HG03159 (cell line): ENCODE measurements at regions not wholly inside any gene's neighbourhood (a gene's known extent, or its start where the extent isn't known, plus 50 kb on each side); places are given as distances from the start of the nearest gene placed in this dataset.

ENCODE experiments used
- ATAC-seq: cut with Tn5 transposase; IDR thresholded peaks from one replicate; pipeline ENCODE4 v1.9.1; 2021; ENCODE audit warnings: mild to moderate bottlenecking, moderate library complexity; ENCODE audit not compliant: unreplicated experiment

DNA sequence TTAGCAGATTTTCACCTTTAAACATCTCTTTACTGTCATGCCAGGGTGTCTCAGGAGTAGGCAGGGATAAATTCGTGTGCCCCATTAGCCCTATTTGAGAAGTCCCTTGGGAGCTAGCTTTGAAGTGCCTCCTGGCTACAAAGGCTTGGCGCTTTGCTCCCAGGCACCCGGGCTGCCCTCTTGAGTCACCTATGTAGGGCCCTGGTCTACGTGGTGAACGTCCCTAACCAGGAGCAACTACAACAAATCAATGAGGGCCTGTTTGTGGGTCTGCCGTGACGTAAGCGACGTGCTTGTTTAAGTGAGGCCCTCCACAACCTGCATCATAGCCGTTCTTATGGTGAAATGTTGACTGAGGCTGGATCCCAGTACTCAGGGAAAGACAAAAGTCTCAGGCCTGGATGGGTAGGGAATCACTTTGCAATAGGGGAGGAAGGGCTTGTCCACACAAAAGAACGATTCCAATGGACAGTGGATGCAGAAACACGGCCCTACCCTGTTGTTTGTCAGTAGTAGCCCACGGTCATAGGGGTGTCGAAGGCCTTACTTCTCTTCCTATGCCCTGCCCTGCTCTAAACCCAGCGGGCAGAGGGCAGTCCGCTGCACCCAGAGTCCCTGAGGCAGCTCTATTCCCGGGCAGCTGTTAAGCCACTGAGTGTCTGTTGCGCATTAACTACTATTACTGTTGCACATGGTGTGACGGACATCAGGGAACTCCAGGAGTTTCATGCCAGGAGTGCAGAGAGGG lies 93.9 kb downstream of the INHBB start:
- ATAC-seq, result no peak

- ATAC-seq, result no peak
Observed at GRCh38 chr2:120440521-120441350, 94.8 kb downstream of the INHBB start.

DNA sequence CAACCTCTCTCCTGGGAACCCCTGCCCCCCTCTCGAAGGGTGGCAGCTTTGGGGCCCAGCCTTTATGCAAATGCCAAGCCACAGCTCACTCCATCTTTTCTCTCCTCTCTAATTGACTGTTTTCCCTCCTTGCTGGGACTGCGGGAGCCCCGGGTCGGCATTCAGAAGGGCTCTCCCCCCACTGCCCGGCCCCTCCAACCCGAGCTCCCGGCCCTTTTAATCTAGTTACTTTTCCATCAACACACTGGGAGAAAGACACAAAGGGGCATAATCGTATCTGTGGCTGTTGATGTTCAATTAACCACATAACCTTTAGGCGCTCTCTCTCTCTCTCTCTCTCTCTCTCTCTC lies 95.4 kb downstream of the INHBB start:
- ATAC-seq, result no peak

GRCh38 chr2:120441744-120442471 lies 96.0 kb downstream of the INHBB start:
- no peak for ATAC-seq

DNA sequence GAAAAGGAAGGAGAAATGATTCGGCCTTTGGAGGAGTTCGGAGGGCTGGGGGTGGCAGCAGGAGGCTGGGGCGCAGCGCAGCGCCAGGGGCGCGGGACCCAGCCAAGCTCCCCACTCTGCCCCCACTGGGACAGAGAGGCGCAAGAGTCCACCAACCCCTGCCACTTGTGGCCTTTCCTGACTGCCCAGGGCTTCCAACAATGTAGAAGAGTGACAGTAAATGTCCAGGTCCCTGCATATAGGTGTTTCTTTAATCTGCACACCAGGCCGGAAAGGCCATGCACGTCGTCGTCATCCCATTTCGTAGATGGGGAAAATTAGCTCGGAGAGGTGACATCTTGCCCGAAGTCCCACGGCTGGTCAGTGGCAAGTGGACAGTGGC lies 96.6 kb downstream of the INHBB start:
- no peak for ATAC-seq

- no peak for ATAC-seq
Observed at GRCh38 chr2:120442923-120443571, 97.1 kb downstream of the INHBB start.

GRCh38 chr2:120443946-120444345 lies 98.0 kb downstream of the INHBB start:
- ATAC-seq, result no peak

DNA sequence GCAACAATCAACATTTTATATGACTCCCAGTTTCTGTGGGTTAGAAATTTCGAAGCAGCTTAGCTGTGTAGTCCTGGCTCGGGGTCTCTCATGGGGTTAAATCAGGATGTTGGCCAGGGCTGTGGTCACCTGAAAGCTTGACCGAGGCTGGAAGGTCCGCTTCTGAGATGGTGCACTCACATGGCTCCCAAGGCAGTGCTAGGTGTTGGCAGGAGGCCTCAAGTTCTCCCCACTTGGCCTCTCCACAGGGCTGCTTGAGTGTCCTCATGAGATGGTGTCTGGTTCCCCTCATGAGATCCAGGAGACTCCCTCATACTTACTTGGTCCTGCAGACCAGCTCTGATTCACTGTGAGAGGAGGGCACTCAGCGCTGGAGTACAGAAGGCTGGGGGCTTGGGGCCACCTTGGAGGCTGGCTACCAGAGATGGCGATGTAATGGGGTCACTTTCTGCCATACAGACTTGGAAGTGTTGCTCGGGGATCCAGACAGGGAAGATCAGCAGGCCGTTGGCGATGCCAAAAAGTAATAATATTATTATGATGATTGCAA lies 98.8 kb downstream of the INHBB start:
- no peak for ATAC-seq

- no peak for ATAC-seq
Observed at GRCh38 chr2:120445449-120446143, 99.7 kb downstream of the INHBB start.

GRCh38 chr2:120446236-120447126 lies 100.5 kb downstream of the INHBB start:
- no peak for ATAC-seq

- no peak for ATAC-seq
Observed at GRCh38 chr2:120447127-120447785, 101.3 kb downstream of the INHBB start.

DNA sequence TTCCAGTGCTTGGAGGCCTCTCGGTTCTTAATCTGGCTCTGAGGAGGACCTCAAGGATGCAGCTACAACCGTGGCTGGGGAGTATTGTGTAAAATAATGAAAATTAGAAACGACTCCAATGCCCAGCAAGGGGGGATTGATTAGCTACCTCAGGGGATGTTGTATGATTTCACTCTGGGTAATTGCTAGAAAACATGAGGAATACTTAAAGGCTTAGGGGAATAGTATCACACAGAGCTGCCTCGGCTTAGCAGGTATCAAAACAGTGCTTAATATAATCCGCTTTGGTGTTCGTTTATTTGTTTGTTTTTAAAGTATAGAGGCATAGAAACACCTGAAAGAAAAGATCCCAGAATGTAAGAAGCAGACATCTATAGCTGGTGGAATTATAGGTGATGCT lies 102.5 kb downstream of the INHBB start:
- ATAC-seq, result no peak

DNA sequence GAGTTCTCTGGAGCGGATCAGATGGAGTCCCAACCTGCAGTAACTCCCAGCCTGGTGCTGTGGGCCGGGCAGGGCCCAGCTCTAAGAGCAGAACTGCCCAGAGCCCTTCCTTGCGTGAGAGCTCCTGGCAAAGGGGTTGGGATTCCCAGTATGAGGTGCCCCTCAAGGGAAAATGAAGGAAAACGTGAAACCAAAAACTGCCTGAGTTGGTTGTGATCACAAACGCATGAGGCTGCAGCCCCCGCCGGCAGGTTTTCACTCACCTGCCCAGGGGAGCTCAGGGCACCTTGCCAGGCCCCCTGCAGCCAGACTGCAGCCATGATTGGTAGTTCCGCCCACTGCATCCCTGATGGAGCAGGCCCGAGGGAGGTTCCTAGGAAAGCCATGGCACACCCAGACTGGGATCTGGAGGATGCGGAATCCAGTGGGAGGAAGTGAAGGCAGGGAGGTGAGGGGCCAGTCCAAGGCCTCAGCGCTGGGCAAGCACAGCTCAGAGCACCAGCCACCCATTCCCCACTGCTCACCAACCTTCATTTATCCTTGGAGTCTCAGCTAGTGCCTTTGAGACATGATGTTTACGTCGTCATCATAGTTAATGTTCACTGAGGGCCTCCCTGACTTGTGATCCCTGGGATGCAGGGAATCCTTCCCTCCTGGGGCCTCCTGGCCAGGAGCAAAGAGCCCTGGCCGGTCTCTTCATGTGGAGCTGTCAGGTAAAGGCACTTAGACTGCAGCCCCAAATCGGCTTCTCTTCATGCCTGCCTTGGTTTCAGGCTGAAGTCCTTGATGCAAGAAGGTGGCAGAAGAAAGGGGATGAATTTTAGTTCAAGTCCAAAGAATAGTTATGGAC lies 103.2 kb downstream of the INHBB start:
- ATAC-seq, result no peak

GRCh38 chr2:120450196-120450820 lies 104.4 kb downstream of the INHBB start:
- no peak for ATAC-seq

GRCh38 chr2:120451334-120451733 lies 105.4 kb downstream of the INHBB start:
- no peak for ATAC-seq

- ATAC-seq, result no peak
Observed at GRCh38 chr2:120452131-120452530, 106.2 kb downstream of the INHBB start.

- no peak for ATAC-seq
Observed at GRCh38 chr2:120452945-120453634, 107.2 kb downstream of the INHBB start.
